Liver (tissue), 8 donors: ENCODE measurements at regions not wholly inside any gene's neighbourhood (a gene's known extent, or its start where the extent isn't known, plus 50 kb on each side); places are given as distances from the start of the nearest gene placed in this dataset.

Experiments
- DNase-seq: peaks from one replicate; pipeline ENCODE4 v3.0.0-alpha.2; 2017; ENCODE audit warnings: low spot score
- H3K27ac ChIP-seq, 2 donors: one replicate each; pipeline ENCODE4 v1.7.0; 2013; ENCODE audit warnings: inconsistent platforms in 2 of 2, low read length in 2 of 2, control low read depth in 1 of 2, low read depth in 1 of 2, mild to moderate bottlenecking in 1 of 2
- H3K27me3 ChIP-seq, 4 donors: one replicate each; pipeline versions ENCODE4 v1.6.1 to v1.7.0; 2013; ENCODE audit warnings: low read length in 3 of 4, inconsistent platforms in 1 of 4, mild to moderate bottlenecking in 1 of 4, moderate library complexity in 1 of 4; ENCODE audit not compliant: control insufficient read depth in 4 of 4, insufficient read depth in 4 of 4
- H3K36me3 ChIP-seq, 4 donors: one replicate each; pipeline versions ENCODE4 v1.6.1 to v1.7.0; 2013; ENCODE audit warnings: low read length in 3 of 4, mild to moderate bottlenecking in 3 of 4, low read depth in 1 of 4, moderate library complexity in 1 of 4; ENCODE audit not compliant: control insufficient read depth in 4 of 4, insufficient read depth in 3 of 4
- H3K4me1 ChIP-seq, 4 donors: one replicate each; pipeline versions ENCODE4 v1.6.1 to v1.7.0; 2013; ENCODE audit warnings: low read length in 3 of 4, mild to moderate bottlenecking in 3 of 4, moderate library complexity in 1 of 4; ENCODE audit not compliant: control insufficient read depth in 4 of 4, insufficient read depth in 4 of 4
- H3K4me3 ChIP-seq, 3 donors: one replicate each; pipeline versions ENCODE4 v1.6.1 to v1.7.0; 2013; ENCODE audit warnings: low read length in 3 of 3, control low read depth in 1 of 3, low read depth in 1 of 3, mild to moderate bottlenecking in 1 of 3
- H3K9ac ChIP-seq, 2 donors: one replicate each; pipeline ENCODE4 v1.7.0; 2013; ENCODE audit warnings: low read length in 2 of 2, mild to moderate bottlenecking in 2 of 2, moderate library complexity in 2 of 2, control low read depth in 1 of 2, low read depth in 1 of 2
- H3K9me3 ChIP-seq, 4 donors: one replicate each; pipeline versions ENCODE4 v1.6.1 to v1.7.0; 2013; ENCODE audit warnings: low read length in 3 of 4; ENCODE audit not compliant: control insufficient read depth in 4 of 4
- ATF3 ChIP-seq: IDR thresholded peaks from 2 replicates; pipeline ENCODE4 v1.6.1; 2016; ENCODE audit warnings: antibody characterized with exemption
- EGR1 ChIP-seq, 2 donors: IDR thresholded peaks; 2 replicates each; pipeline ENCODE4 v1.6.1; 2016 to 2018; ENCODE audit warnings: antibody characterized with exemption in 2 of 2, low read depth in 2 of 2
- FOXA1 ChIP-seq: IDR thresholded peaks from 2 replicates; pipeline ENCODE4 v1.6.1; 2016; ENCODE audit warnings: antibody characterized with exemption
- GABPA ChIP-seq, 2 donors: IDR thresholded peaks in 1 of 2; conservative IDR thresholded peaks in 1 of 2; 2 replicates each; pipeline ENCODE4 v1.6.1; 2016; ENCODE audit warnings: antibody characterized with exemption in 2 of 2, mild to moderate bottlenecking in 1 of 2, moderate library complexity in 1 of 2
- HNF4A ChIP-seq, 2 donors: conservative IDR thresholded peaks; 2 replicates each; pipeline ENCODE4 v1.6.1; 2016; ENCODE audit warnings: antibody characterized with exemption in 2 of 2, mild to moderate bottlenecking in 2 of 2
- HNF4G ChIP-seq: IDR thresholded peaks from 2 replicates; pipeline ENCODE4 v1.6.1; 2016; ENCODE audit warnings: antibody characterized with exemption
- JUND ChIP-seq, 2 donors: IDR thresholded peaks; 2 replicates each; pipeline ENCODE4 v1.6.1; 2016; ENCODE audit warnings: antibody characterized with exemption in 2 of 2
- MAX ChIP-seq: IDR thresholded peaks from 2 replicates; pipeline ENCODE4 v1.6.1; 2016; ENCODE audit warnings: antibody characterized with exemption
- NR2F2 ChIP-seq: IDR thresholded peaks from 2 replicates; pipeline ENCODE4 v1.6.1; 2016; ENCODE audit warnings: antibody characterized with exemption
- RAD21 ChIP-seq, 2 donors: IDR thresholded peaks; 2 replicates each; pipeline ENCODE4 v1.6.1; 2016; ENCODE audit warnings: antibody characterized with exemption in 2 of 2, mild to moderate bottlenecking in 2 of 2
- RXRA ChIP-seq, 2 donors: IDR thresholded peaks; 2 replicates each; pipeline ENCODE4 v1.6.1; 2017 to 2018; ENCODE audit warnings: antibody characterized with exemption in 2 of 2, mild to moderate bottlenecking in 1 of 2
- SP1 ChIP-seq: IDR thresholded peaks from 2 replicates; pipeline ENCODE4 v1.6.1; 2018; ENCODE audit warnings: antibody characterized with exemption, mild to moderate bottlenecking
- TAF1 ChIP-seq: conservative IDR thresholded peaks from 2 replicates; pipeline ENCODE4 v1.6.1; 2016; ENCODE audit warnings: antibody characterized with exemption, mild to moderate bottlenecking
- YY1 ChIP-seq: IDR thresholded peaks from 2 replicates; pipeline ENCODE4 v1.6.1; 2016; ENCODE audit warnings: antibody characterized with exemption, mild to moderate bottlenecking
- WGBS: extraction: QIAGEN DNeasy Blood & Tissue Kit; methylation state at CpG from one replicate; pipeline ENCODE4 v1.1.7; 2013; 5-methylcytosine and 5-hydroxymethylcytosine counted together
- TF ChIP-seq, protein P1 (sequence below): IDR thresholded peaks from 2 replicates; pipeline ENCODE4 v1.6.1; 2016; ENCODE audit warnings: antibody characterized with exemption, mild to moderate bottlenecking
- TF ChIP-seq, protein P2 (sequence below): IDR thresholded peaks from 2 replicates; pipeline ENCODE4 v1.6.1; 2016; ENCODE audit warnings: antibody characterized with exemption
- TF ChIP-seq, protein P3 (sequence below): fragments of 150-350 bp; IDR thresholded peaks from 2 replicates; pipeline ENCODE4 v1.5.1; 2017; ENCODE audit warnings: improper control_type of control experiment, low read depth, low read length; ENCODE audit not compliant: missing input control
- donor health status: healthy.
- donor health status: healthy.
- donor health status: healthy.
- donor health status: healthy.
- donor health status: healthy.

DNA sequence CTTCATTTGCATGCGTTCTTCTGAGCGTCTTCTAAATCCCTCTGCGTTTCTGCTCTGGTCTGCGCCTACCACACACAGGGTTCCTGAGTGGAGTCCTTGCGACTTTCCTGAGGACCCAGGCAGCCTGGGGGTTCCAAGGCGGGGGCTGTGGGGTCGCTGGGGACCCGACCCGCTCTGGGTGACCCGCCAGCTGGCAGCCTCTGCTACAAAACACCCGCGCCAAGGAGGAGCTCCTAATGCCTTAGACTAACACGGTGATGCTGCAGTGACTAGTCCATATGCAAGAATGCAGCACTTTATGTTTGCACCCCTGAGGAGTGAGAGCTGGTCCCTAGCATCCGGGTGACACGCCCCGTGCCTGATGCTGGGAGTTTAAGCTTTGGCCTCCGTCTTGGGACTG lies 367.0 kb upstream of the POM121L12 start:
- no peak for DNase-seq
- WGBS: 88% methylated on average over 17 of the region's 17 CpGs

DNA sequence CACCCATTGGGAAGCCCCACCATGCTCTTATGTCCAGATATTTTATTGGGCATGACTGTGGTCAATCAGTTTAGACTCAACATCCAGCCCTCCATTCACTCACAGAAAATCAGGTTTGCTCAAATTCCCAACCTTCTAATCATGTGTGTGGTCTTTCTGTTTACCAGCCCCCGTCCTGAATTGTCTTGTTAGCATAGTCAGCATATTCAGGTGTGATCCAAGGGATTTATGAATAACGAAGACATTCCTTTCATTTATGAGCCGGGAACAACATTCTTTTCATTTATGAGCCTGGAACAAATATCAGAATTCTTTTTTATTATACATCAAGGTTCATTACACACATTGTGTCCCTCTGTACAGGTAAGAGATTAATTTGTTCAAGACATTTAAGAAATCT lies 376.3 kb upstream of the POM121L12 start:
- no peak overlapping the region for H3K9ac ChIP-seq
- no peak overlapping the region for H3K4me3 ChIP-seq
- no peaks in the 10 kb centered on the region for H3K36me3 ChIP-seq
- no peak overlapping the region for H3K27ac ChIP-seq
- H3K27me3 ChIP-seq: no peaks in the 10 kb centered on the region
- TF ChIP-seq MAX: no peak
- TF ChIP-seq FOXA1: no peak
- no peak for TF ChIP-seq HNF4G
- no peak for TF ChIP-seq RAD21 (IDR thresholded peaks at IDR 0.05)
- TF ChIP-seq ATF3: no peak
- no peak for TF ChIP-seq EGR1 (IDR thresholded peaks at IDR 0.05; ENCODE audit: low read depth in 2 of 2)
- no peak for TF ChIP-seq GABPA (IDR thresholded peaks at IDR 0.05 in 1 of 2, conservative IDR thresholded peaks at IDR 0.05 in 1 of 2)
- TF ChIP-seq HNF4A (conservative IDR thresholded peaks at IDR 0.05): no peak
- TF ChIP-seq SP1: no peak
- no peak for TF ChIP-seq JUND (IDR thresholded peaks at IDR 0.05)
- TF ChIP-seq, protein P1, sequence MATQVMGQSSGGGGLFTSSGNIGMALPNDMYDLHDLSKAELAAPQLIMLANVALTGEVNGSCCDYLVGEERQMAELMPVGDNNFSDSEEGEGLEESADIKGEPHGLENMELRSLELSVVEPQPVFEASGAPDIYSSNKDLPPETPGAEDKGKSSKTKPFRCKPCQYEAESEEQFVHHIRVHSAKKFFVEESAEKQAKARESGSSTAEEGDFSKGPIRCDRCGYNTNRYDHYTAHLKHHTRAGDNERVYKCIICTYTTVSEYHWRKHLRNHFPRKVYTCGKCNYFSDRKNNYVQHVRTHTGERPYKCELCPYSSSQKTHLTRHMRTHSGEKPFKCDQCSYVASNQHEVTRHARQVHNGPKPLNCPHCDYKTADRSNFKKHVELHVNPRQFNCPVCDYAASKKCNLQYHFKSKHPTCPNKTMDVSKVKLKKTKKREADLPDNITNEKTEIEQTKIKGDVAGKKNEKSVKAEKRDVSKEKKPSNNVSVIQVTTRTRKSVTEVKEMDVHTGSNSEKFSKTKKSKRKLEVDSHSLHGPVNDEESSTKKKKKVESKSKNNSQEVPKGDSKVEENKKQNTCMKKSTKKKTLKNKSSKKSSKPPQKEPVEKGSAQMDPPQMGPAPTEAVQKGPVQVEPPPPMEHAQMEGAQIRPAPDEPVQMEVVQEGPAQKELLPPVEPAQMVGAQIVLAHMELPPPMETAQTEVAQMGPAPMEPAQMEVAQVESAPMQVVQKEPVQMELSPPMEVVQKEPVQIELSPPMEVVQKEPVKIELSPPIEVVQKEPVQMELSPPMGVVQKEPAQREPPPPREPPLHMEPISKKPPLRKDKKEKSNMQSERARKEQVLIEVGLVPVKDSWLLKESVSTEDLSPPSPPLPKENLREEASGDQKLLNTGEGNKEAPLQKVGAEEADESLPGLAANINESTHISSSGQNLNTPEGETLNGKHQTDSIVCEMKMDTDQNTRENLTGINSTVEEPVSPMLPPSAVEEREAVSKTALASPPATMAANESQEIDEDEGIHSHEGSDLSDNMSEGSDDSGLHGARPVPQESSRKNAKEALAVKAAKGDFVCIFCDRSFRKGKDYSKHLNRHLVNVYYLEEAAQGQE: no peak
- TF ChIP-seq RXRA (IDR thresholded peaks at IDR 0.05): no peak
- TF ChIP-seq TAF1: no peak
- TF ChIP-seq, protein P2, sequence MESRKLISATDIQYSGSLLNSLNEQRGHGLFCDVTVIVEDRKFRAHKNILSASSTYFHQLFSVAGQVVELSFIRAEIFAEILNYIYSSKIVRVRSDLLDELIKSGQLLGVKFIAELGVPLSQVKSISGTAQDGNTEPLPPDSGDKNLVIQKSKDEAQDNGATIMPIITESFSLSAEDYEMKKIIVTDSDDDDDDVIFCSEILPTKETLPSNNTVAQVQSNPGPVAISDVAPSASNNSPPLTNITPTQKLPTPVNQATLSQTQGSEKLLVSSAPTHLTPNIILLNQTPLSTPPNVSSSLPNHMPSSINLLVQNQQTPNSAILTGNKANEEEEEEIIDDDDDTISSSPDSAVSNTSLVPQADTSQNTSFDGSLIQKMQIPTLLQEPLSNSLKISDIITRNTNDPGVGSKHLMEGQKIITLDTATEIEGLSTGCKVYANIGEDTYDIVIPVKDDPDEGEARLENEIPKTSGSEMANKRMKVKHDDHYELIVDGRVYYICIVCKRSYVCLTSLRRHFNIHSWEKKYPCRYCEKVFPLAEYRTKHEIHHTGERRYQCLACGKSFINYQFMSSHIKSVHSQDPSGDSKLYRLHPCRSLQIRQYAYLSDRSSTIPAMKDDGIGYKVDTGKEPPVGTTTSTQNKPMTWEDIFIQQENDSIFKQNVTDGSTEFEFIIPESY: no peak
- TF ChIP-seq NR2F2: no peak
- TF ChIP-seq YY1: no peak
- TF ChIP-seq, protein P3, sequence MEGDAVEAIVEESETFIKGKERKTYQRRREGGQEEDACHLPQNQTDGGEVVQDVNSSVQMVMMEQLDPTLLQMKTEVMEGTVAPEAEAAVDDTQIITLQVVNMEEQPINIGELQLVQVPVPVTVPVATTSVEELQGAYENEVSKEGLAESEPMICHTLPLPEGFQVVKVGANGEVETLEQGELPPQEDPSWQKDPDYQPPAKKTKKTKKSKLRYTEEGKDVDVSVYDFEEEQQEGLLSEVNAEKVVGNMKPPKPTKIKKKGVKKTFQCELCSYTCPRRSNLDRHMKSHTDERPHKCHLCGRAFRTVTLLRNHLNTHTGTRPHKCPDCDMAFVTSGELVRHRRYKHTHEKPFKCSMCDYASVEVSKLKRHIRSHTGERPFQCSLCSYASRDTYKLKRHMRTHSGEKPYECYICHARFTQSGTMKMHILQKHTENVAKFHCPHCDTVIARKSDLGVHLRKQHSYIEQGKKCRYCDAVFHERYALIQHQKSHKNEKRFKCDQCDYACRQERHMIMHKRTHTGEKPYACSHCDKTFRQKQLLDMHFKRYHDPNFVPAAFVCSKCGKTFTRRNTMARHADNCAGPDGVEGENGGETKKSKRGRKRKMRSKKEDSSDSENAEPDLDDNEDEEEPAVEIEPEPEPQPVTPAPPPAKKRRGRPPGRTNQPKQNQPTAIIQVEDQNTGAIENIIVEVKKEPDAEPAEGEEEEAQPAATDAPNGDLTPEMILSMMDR: no peak
- peaks cover 0 to 3% (median 0%) of the 10 kb centered on the region in 4 donors for H3K9me3 ChIP-seq
- 66% methylated on average over 3 of the region's 3 CpGs for WGBS
- H3K4me1 ChIP-seq: no peaks in the 10 kb centered on the region
- no peak for DNase-seq

More for the DNA sequence above, 367.0 kb upstream of the POM121L12 start:
- Histone ChIP-seq H3K27ac (no peak overlapping the region), H3K4me3 (no peak overlapping the region), H3K4me1 (no peaks in the 10 kb centered on the region), H3K9me3 (no peaks in the 10 kb centered on the region), H3K9ac (no peak overlapping the region), H3K36me3 (no peaks in the 10 kb centered on the region), H3K27me3 (peaks cover 0 to 3% (median 0%) of the 10 kb centered on the region in 4 donors)
- TF ChIP-seq RAD21 (IDR thresholded peaks at IDR 0.05) (no peak), FOXA1 (no peak), ATF3 (no peak), MAX (no peak)
- TF ChIP-seq, protein P2: no peak
